Stimulated activated CD4-positive, alpha-beta T cell treated with anti-CD3 and anti-CD28 coated beads, TNF-alpha, amount 100 ng/mL, for 48 hours (primary cell): ENCODE measurements at regions not wholly inside any gene's neighbourhood (a gene's known extent, or its start where the extent isn't known, plus 50 kb on each side); places are given as distances from the start of the nearest gene placed in this dataset.
"Not testable (repeated sequence)": the region's sequence is repeated elsewhere in the genome, so short reads cannot be mapped to it uniquely, and the experiment has no call there.

Experiments used
- DNase-seq, 3 donors: peaks; one replicate each; pipeline ENCODE4 v3.0.0-alpha.2; 2020; ENCODE audit warnings: low read depth in 3 of 3

- not testable (repeated sequence) for DNase-seq
Measured at GRCh38 chr16:16618963-16619465, 240.1 kb downstream of the NPIPA7 start.

- DNase-seq = not testable (repeated sequence)
Measured at GRCh38 chr16:16624367-16624766, 245.4 kb downstream of the NPIPA7 start.

- DNase-seq = not testable (repeated sequence)
Measured at GRCh38 chr16:16625140-16625539, 246.2 kb downstream of the NPIPA7 start.

- not testable (repeated sequence) for DNase-seq
Measured at GRCh38 chr16:16627865-16628264, 248.9 kb downstream of the NPIPA7 start.

- not testable (repeated sequence) for DNase-seq
Measured at GRCh38 chr16:16638231-16638630, 259.3 kb downstream of the NPIPA7 start.

- DNase-seq = not testable (repeated sequence)
Measured at GRCh38 chr16:16638714-16639113, 259.8 kb downstream of the NPIPA7 start.

- DNase-seq = not testable (repeated sequence)
Measured at GRCh38 chr16:16643828-16644227, 264.9 kb downstream of the NPIPA7 start.

- DNase-seq = not testable (repeated sequence)
Measured at GRCh38 chr16:16648002-16648401, 269.1 kb downstream of the NPIPA7 start.

GRCh38 chr16:16672180-16672812 lies 293.4 kb downstream of the NPIPA7 start:
- DNase-seq = not testable (repeated sequence)

- DNase-seq = not testable (repeated sequence)
Measured at GRCh38 chr16:16674820-16675219, 295.9 kb downstream of the NPIPA7 start.

GRCh38 chr16:16721849-16722248 lies 342.9 kb downstream of the NPIPA7 start:
- DNase-seq = not testable (repeated sequence)

- not testable (repeated sequence) for DNase-seq
Measured at GRCh38 chr16:16722666-16723065, 343.7 kb downstream of the NPIPA7 start.

GRCh38 chr16:16723819-16724519 lies 345.0 kb downstream of the NPIPA7 start:
- not testable (repeated sequence) for DNase-seq

GRCh38 chr16:16727048-16727447 lies 348.1 kb downstream of the NPIPA7 start:
- not testable (repeated sequence) for DNase-seq

- not testable (repeated sequence) for DNase-seq
Measured at GRCh38 chr16:16742573-16742972, 363.6 kb downstream of the NPIPA7 start.

GRCh38 chr16:16754992-16755667 lies 376.2 kb downstream of the NPIPA7 start:
- DNase-seq = not testable (repeated sequence)

- no peak for DNase-seq
Measured at GRCh38 chr16:16763449-16763848, 384.5 kb downstream of the NPIPA7 start.

- not testable (repeated sequence) for DNase-seq
Measured at GRCh38 chr16:16770717-16771116, 391.8 kb downstream of the NPIPA7 start.

- DNase-seq = no peak
Measured at GRCh38 chr16:16774389-16774788, 395.4 kb downstream of the NPIPA7 start.

GRCh38 chr16:16778332-16778731 lies 399.4 kb downstream of the NPIPA7 start:
- no peak for DNase-seq

- DNase-seq = no peak
Measured at GRCh38 chr16:16780588-16780987, 401.6 kb downstream of the NPIPA7 start.

- no peak for DNase-seq
Measured at GRCh38 chr16:16782153-16782552, 403.2 kb downstream of the NPIPA7 start.
